Stomach (tissue), 4 donors: ENCODE measurements at regions not wholly inside any gene's neighbourhood (a gene's known extent, or its start where the extent isn't known, plus 50 kb on each side); places are given as distances from the start of the nearest gene placed in this dataset.

ENCODE experiments used
- EP300 ChIP-seq: sonication (generic); formaldehyde crosslinking; IDR thresholded peaks from one replicate; pipeline ENCODE4 v1.6.1; 2017; ENCODE audit warnings: antibody characterized with exemption
- POLR2A ChIP-seq, 4 donors: fragments of 450-650 bp; IDR thresholded peaks; one replicate each; pipeline ENCODE4 v1.6.1; 2016; ENCODE audit warnings: antibody characterized with exemption in 4 of 4, control low read depth in 2 of 4, mild to moderate bottlenecking in 1 of 4, moderate library complexity in 1 of 4
- TF ChIP-seq, protein P1 (sequence below), 7 experiments: fragments of 450-650 bp in 4 of 7; fragments of 200-600 bp in 3 of 7; sonication (generic) in 3 of 7; IDR thresholded peaks; one replicate each; pipeline ENCODE4 v1.5.1; 2016 to 2019; ENCODE audit warnings: antibody characterized with exemption in 7 of 7, control low read depth in 2 of 7, mild to moderate bottlenecking in 1 of 7

DNA sequence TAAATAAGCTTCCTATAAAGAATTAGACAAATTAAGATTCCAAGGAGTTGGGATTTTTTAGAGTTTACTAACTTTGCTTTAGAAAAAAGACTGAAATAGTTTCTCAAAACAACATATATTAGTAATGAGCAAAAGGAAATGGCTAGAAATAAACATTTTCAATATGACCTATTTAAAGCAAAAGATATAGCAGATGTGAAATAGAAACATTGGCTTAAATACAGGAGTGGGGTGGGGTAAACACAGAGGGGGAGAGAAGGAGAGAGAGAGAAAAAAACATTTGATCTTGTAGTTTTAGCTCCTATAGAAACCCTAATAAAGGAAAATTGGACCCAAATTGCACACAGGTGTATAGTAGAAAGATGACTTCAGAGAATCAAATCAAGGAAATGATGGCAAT is 794.5 kb downstream of the MED13L start:
- TF ChIP-seq, protein P1, sequence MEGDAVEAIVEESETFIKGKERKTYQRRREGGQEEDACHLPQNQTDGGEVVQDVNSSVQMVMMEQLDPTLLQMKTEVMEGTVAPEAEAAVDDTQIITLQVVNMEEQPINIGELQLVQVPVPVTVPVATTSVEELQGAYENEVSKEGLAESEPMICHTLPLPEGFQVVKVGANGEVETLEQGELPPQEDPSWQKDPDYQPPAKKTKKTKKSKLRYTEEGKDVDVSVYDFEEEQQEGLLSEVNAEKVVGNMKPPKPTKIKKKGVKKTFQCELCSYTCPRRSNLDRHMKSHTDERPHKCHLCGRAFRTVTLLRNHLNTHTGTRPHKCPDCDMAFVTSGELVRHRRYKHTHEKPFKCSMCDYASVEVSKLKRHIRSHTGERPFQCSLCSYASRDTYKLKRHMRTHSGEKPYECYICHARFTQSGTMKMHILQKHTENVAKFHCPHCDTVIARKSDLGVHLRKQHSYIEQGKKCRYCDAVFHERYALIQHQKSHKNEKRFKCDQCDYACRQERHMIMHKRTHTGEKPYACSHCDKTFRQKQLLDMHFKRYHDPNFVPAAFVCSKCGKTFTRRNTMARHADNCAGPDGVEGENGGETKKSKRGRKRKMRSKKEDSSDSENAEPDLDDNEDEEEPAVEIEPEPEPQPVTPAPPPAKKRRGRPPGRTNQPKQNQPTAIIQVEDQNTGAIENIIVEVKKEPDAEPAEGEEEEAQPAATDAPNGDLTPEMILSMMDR (IDR thresholded peaks at IDR 0.05), result no peak
- TF ChIP-seq POLR2A (IDR thresholded peaks at IDR 0.05) (no peak), EP300 (no peak)
